Suprapubic skin (tissue), 4 donors: ENCODE measurements at regions not wholly inside any gene's neighbourhood (a gene's known extent, or its start where the extent isn't known, plus 50 kb on each side); places are given as distances from the start of the nearest gene placed in this dataset.

ENCODE experiments used
- DNase-seq, 2 donors: peaks; one replicate each; pipeline ENCODE4 v3.0.0-alpha.2; 2019; ENCODE audit warnings: low spot score in 2 of 2
- H3K27ac ChIP-seq: fragments of 200-600 bp; sonication (generic); one replicate; pipeline ENCODE4 v1.5.1; 2019
- H3K27me3 ChIP-seq: fragments of 200-600 bp; sonication (generic); one replicate; pipeline ENCODE4 v1.5.1; 2019
- H3K36me3 ChIP-seq: fragments of 200-600 bp; sonication (generic); one replicate; pipeline ENCODE4 v1.5.1; 2019
- H3K4me1 ChIP-seq: fragments of 200-600 bp; sonication (generic); one replicate; pipeline ENCODE4 v1.5.1; 2019
- H3K4me3 ChIP-seq: fragments of 200-600 bp; sonication (generic); one replicate; pipeline ENCODE4 v1.5.1; 2019; ENCODE audit warnings: mild to moderate bottlenecking
- H3K9me3 ChIP-seq: fragments of 200-600 bp; sonication (generic); one replicate; pipeline ENCODE4 v1.5.1; 2019
- EP300 ChIP-seq: sonication (generic); formaldehyde crosslinking; IDR thresholded peaks from one replicate; pipeline ENCODE4 v1.6.1; 2017; ENCODE audit warnings: antibody characterized with exemption
- POLR2A ChIP-seq, 2 donors: fragments of 450-650 bp; IDR thresholded peaks; one replicate each; pipeline ENCODE4 v1.6.1; 2017; ENCODE audit warnings: antibody characterized with exemption in 2 of 2, mild to moderate bottlenecking in 2 of 2, moderate library complexity in 2 of 2
- POLR2AphosphoS5 ChIP-seq, 3 donors: sonication (generic); formaldehyde crosslinking; IDR thresholded peaks; one replicate each; pipeline ENCODE4 v1.6.1; 2017; ENCODE audit warnings: antibody characterized with exemption in 3 of 3
- WGBS: methylation state at CpG from one replicate; pipeline ENCODE4 v1.1.5; 2018; 5-methylcytosine and 5-hydroxymethylcytosine counted together
- TF ChIP-seq, protein P1 (sequence below), 2 donors: fragments of 200-600 bp in 1 of 2; fragments of 450-650 bp in 1 of 2; sonication (generic) in 1 of 2; IDR thresholded peaks; one replicate each; pipeline ENCODE4 v1.5.1; 2016 to 2019; ENCODE audit warnings: antibody characterized with exemption in 2 of 2, mild to moderate bottlenecking in 1 of 2, moderate library complexity in 1 of 2

DNA sequence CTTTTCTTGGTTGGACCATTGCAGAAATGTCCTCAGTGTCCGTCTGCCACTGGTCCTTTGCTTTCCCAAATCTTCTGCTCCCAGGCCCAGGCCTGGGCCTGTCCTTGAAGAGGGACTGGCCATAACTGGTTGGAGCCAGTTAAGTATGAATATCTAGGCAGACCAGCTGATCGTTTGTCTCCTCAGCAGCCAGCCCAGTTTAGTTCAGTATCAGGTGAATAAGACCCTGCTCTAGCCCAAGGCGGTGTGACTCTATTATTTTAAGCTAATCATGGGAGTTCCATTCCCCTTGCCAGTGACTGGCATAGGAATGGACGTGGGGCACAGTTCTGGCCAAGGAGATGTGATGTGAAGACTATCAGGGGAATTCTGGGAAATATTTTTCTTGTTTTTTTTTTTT, 73.9 kb upstream of the RASGRF1 start:
- Histone ChIP-seq H3K27me3 (no peaks in the 10 kb centered on the region), H3K27ac (no peak overlapping the region), H3K4me1 (peaks cover 4% of the 10 kb centered on the region), H3K9me3 (no peaks in the 10 kb centered on the region), H3K4me3 (no peak overlapping the region), H3K36me3 (no peaks in the 10 kb centered on the region)
- TF ChIP-seq POLR2AphosphoS5 (IDR thresholded peaks at IDR 0.05) (no peak), POLR2A (IDR thresholded peaks at IDR 0.05) (no peak), EP300 (no peak)
- TF ChIP-seq, protein P1, sequence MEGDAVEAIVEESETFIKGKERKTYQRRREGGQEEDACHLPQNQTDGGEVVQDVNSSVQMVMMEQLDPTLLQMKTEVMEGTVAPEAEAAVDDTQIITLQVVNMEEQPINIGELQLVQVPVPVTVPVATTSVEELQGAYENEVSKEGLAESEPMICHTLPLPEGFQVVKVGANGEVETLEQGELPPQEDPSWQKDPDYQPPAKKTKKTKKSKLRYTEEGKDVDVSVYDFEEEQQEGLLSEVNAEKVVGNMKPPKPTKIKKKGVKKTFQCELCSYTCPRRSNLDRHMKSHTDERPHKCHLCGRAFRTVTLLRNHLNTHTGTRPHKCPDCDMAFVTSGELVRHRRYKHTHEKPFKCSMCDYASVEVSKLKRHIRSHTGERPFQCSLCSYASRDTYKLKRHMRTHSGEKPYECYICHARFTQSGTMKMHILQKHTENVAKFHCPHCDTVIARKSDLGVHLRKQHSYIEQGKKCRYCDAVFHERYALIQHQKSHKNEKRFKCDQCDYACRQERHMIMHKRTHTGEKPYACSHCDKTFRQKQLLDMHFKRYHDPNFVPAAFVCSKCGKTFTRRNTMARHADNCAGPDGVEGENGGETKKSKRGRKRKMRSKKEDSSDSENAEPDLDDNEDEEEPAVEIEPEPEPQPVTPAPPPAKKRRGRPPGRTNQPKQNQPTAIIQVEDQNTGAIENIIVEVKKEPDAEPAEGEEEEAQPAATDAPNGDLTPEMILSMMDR (IDR thresholded peaks at IDR 0.05): no peak
- no peak for DNase-seq
- 88% methylated on average over 4 of the region's 4 CpGs for WGBS

DNA sequence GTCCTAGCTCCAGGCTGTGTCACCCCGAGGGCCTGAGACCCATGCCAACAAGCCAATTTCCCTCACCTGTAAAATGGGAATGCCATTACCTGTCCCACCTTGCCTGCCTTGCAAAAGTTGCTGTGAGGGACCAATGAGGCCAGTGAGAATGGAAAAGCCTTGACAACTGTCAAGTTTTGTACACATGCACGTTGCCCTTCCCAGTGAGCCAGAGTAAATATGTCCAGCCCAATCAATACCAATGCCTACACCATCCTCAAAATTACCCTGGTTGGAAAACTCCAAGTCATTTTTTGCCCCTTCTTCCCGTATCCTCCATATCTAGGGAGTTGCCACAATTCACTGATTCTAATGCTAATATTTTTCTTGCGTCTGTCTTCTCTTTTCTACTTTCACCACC, 73.5 kb upstream of the RASGRF1 start:
- DNase-seq: no peak

DNA sequence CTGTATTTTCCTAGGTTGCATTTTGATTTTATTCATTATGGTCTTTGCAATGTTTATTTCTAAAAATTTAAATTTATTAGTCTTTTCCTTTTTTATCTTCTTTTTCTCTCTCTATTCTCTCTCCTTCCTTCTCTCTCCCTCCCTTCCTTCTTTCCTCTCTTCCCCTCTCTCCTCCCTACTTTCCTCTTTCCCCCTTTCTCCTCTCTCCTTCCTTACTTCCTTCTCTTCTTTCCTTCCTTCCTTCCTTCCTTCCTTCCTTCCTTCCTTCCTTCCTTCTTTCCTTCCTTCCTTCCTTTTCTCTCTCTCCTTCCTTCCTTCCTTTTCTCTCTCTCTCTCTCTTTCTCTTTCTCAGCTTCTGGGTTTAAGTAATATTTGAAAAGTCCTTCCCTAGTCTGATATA, 72.8 kb upstream of the RASGRF1 start:
- H3K27ac ChIP-seq: no peak overlapping the region
- no peak overlapping the region for H3K4me3 ChIP-seq
- TF ChIP-seq POLR2A (IDR thresholded peaks at IDR 0.05): no peak
- TF ChIP-seq EP300: no peak
- TF ChIP-seq, protein P1 (IDR thresholded peaks at IDR 0.05): no peak
- no peak for TF ChIP-seq POLR2AphosphoS5 (IDR thresholded peaks at IDR 0.05)
- no peaks in the 10 kb centered on the region for H3K27me3 ChIP-seq
- H3K36me3 ChIP-seq: no peaks in the 10 kb centered on the region
- no peaks in the 10 kb centered on the region for H3K9me3 ChIP-seq
- DNase-seq: no peak
- no peaks in the 10 kb centered on the region for H3K4me1 ChIP-seq

More for the DNA sequence above, 73.5 kb upstream of the RASGRF1 start:
- no peaks in the 10 kb centered on the region for H3K9me3 ChIP-seq
- TF ChIP-seq, protein P1 (IDR thresholded peaks at IDR 0.05): no peak
- no peak for TF ChIP-seq POLR2AphosphoS5 (IDR thresholded peaks at IDR 0.05)
- no peak for TF ChIP-seq EP300
- TF ChIP-seq POLR2A (IDR thresholded peaks at IDR 0.05): no peak
- H3K36me3 ChIP-seq: no peaks in the 10 kb centered on the region
- H3K27me3 ChIP-seq: no peaks in the 10 kb centered on the region
- H3K27ac ChIP-seq: no peak overlapping the region
- no peak overlapping the region for H3K4me3 ChIP-seq
- 91% methylated on average over 4 of the region's 4 CpGs for WGBS
- no peaks in the 10 kb centered on the region for H3K4me1 ChIP-seq

DNA sequence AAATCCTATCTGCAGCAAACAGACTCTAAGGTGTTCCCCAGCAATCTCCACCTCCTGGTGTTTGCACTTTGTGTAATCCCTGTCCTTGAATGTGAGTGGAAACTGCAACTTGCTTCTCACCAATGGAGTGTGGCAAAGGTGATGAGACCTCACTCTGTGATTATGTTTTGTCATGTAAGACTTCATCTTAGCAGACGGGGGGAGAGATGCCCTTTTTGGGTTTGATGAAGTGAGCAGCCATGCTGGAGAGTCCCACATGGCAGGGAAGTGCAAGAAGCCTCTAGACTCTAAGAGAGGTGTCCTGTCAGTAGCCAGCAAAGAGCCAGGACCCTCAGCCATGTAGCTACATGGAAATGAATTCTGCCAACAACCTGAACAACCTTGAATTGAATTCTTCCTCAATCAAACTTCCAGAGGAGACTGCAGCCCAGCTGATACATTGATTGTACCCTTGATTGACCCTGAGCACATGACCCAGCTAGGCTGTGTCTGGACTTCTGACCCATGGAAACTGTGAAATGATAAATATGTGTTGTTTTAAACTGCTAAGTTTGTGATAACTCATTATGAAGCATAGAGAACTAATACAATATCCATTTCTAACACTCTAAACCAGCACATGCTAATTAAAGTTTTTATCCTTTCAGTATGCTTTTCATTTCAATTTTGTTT, 71.4 kb upstream of the RASGRF1 start:
- Histone ChIP-seq H3K4me1 (no peaks in the 10 kb centered on the region), H3K4me3 (no peak overlapping the region), H3K9me3 (no peaks in the 10 kb centered on the region), H3K36me3 (no peaks in the 10 kb centered on the region), H3K27ac (no peak overlapping the region), H3K27me3 (no peaks in the 10 kb centered on the region)
- TF ChIP-seq POLR2AphosphoS5 (IDR thresholded peaks at IDR 0.05): no peak
- TF ChIP-seq EP300: no peak
- TF ChIP-seq POLR2A (IDR thresholded peaks at IDR 0.05): no peak
- TF ChIP-seq, protein P1 (IDR thresholded peaks at IDR 0.05): no peak
- WGBS: 23% methylated on average over 1 of the region's 1 CpG
- no peak for DNase-seq

DNA sequence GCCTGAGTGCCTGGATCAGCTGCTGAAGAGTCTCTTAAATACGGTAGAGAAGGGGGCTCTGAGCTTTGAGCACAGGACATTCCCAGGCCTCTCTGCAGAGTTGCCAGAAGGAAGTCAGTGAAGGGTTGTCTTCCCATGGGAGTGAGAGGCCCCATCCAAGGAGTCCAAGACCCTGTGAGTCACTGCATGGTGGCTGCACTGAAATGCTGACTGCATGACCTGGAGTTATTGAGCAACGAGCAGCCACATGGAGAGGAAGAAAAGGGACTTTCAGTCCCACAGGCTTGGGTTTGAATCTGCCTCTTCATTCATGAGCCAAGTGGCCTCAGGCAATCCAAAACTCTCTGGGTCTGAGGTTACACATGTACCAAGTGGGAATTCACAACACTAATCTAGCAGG, 69.6 kb upstream of the RASGRF1 start:
- Histone ChIP-seq H3K36me3 (no peaks in the 10 kb centered on the region), H3K4me1 (no peaks in the 10 kb centered on the region), H3K27ac (no peak overlapping the region), H3K4me3 (no peak overlapping the region), H3K27me3 (no peaks in the 10 kb centered on the region), H3K9me3 (no peaks in the 10 kb centered on the region)
- no peak for DNase-seq
- WGBS: 45% methylated on average over 2 of the region's 2 CpGs
- TF ChIP-seq POLR2A (IDR thresholded peaks at IDR 0.05) (no peak), EP300 (no peak), POLR2AphosphoS5 (IDR thresholded peaks at IDR 0.05) (no peak)
- TF ChIP-seq, protein P1 (IDR thresholded peaks at IDR 0.05): no peak
